ENCODE measurements at regions not wholly inside any gene's neighbourhood (a gene's known extent, or its start where the extent isn't known, plus 50 kb on each side); places are given as distances from the start of the nearest gene placed in this dataset.
"Not testable (repeated sequence)": the region's sequence is repeated elsewhere in the genome, so short reads cannot be mapped to it uniquely, and the experiment has no call there.

- H3K4me3 ChIP-seq (ENCODE audit: low read depth, low read length), result no peak overlapping the region
- no peak for TF ChIP-seq CTCF (IDR thresholded peaks at IDR 0.05; ENCODE audit: insufficient read depth, low read length, missing control alignments)
- DNase-seq (ENCODE audit: low read depth, low spot score), result no peak
- ChIA-PET CTCF (no interaction called here), POLR2A (no interaction called here)
Observed at GRCh38 chr18:70578480-70578879, 289.6 kb downstream of the SOCS6 start.

GRCh38 chr18:70577023-70577420, 288.2 kb downstream of the SOCS6 start:
- CTCF ChIA-PET, result no interaction called here
- TF ChIP-seq CTCF (IDR thresholded peaks at IDR 0.05; ENCODE audit: insufficient read depth, low read length, missing control alignments), result no peak

GRCh38 chr18:70576276-70577022, 287.6 kb downstream of the SOCS6 start:
- no peak for TF ChIP-seq CTCF (IDR thresholded peaks at IDR 0.05; ENCODE audit: insufficient read depth, low read length, missing control alignments)
- no peak overlapping the region for H3K4me3 ChIP-seq (ENCODE audit: low read depth, low read length)
- DNase-seq (ENCODE audit: low read depth, low spot score), result no peak
- ChIA-PET CTCF (no interaction called here), POLR2A (no interaction called here)

More at GRCh38 chr18:70577023-70577420, 288.2 kb downstream of the SOCS6 start:
- DNase-seq (ENCODE audit: low read depth, low spot score), result no peak
- no peak overlapping the region for H3K4me3 ChIP-seq (ENCODE audit: low read depth, low read length)
- POLR2A ChIA-PET, result no interaction called here

- H3K4me3 ChIP-seq (ENCODE audit: low read depth, low read length); CTCF ChIA-PET; DNase-seq (ENCODE audit: low read depth, low spot score); POLR2A ChIA-PET: not testable (repeated sequence)
Observed at GRCh38 chr18:70574951-70575350, 286.1 kb downstream of the SOCS6 start.

- DNase-seq (ENCODE audit: low read depth, low spot score); CTCF ChIA-PET; POLR2A ChIA-PET; H3K4me3 ChIP-seq (ENCODE audit: low read depth, low read length): not testable (repeated sequence)
Observed at GRCh38 chr18:70569647-70570046, 280.8 kb downstream of the SOCS6 start.

- H3K4me3 ChIP-seq (ENCODE audit: low read depth, low read length), result no peak overlapping the region
- CTCF ChIA-PET, result no interaction called here
- POLR2A ChIA-PET, result no interaction called here
- no peak for TF ChIP-seq CTCF (IDR thresholded peaks at IDR 0.05; ENCODE audit: insufficient read depth, low read length, missing control alignments)
- no peak for DNase-seq (ENCODE audit: low read depth, low spot score)
Observed at GRCh38 chr18:70559446-70559845, 270.6 kb downstream of the SOCS6 start.

- DNase-seq (ENCODE audit: low read depth, low spot score), result no peak
- POLR2A ChIA-PET, result no interaction called here
- CTCF ChIA-PET, result no interaction called here
- no peak overlapping the region for H3K4me3 ChIP-seq (ENCODE audit: low read depth, low read length)
- TF ChIP-seq CTCF (IDR thresholded peaks at IDR 0.05; ENCODE audit: insufficient read depth, low read length, missing control alignments), result no peak
Observed at GRCh38 chr18:70558371-70558770, 269.5 kb downstream of the SOCS6 start.

Measured in AG04449 (cell line).